HK-2 (cell line): ENCODE measurements at regions not wholly inside any gene's neighbourhood (a gene's known extent, or its start where the extent isn't known, plus 50 kb on each side); places are given as distances from the start of the nearest gene placed in this dataset.
"Not testable (repeated sequence)": the region's sequence is repeated elsewhere in the genome, so short reads cannot be mapped to it uniquely, and the experiment has no call there.

Experiments
- DNase-seq: peaks from one replicate; pipeline ENCODE4 v3.0.0-alpha.2; 2018; ENCODE audit not compliant: unreplicated experiment

DNA sequence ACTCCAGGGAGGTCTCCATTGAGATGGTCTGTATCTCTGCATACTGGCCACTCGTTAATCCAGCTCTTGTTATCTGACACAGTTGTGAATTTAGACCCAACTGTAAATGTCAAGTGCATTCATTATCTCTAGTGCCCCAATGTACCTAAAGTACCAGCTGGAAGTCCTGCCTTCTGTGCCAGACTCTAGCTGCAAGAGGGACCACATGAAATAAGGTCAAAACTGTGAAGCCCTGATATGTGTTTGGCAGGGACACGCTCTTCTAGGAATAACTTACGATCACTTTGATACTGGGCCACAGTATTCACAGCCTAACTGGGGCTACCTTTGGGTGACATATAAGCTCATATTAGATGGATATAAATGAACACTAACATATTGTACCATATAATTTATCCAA is 268.5 kb downstream of the LRIG3 start:
- no peak for DNase-seq

DNA sequence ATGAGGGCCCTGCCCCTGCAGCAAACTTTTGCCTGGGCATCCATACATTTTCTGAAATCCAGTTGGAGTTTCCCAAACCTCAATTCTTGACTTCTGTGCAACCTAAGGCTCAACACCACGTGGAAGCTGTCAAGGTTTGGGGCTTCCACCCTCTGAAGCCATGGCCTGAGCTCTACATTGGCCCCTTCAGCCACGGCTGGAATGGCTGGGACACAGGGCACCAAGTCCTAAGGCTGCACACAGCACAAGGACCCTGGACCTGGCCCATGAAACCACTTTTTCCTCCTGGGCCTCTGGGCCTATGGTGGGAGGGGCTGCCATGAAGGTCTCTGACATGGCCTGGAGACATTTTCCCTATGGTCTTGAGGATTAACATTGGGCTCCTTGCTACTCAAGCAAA is 266.3 kb downstream of the LRIG3 start:
- no peak for DNase-seq

DNA sequence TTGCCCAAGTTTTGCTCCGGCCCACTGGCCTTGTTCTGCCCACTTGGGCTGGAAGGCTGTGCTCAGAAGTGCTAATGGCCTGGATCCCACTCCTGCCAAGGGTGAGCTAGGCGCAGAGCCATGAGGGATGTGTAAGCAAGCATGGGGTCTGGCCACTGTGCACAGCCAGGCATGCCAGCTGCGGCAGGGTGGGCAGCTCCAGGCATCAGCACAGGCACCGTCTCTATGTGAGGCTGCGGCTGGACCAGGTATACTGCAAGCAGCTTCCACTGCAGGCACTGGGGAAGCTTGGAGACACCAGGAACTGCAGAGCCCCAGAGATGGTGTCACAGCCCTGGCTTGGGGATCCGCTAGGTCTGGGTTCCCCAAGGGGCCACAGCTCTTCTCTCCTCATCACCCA is 264.9 kb downstream of the LRIG3 start:
- DNase-seq, result no peak

DNA sequence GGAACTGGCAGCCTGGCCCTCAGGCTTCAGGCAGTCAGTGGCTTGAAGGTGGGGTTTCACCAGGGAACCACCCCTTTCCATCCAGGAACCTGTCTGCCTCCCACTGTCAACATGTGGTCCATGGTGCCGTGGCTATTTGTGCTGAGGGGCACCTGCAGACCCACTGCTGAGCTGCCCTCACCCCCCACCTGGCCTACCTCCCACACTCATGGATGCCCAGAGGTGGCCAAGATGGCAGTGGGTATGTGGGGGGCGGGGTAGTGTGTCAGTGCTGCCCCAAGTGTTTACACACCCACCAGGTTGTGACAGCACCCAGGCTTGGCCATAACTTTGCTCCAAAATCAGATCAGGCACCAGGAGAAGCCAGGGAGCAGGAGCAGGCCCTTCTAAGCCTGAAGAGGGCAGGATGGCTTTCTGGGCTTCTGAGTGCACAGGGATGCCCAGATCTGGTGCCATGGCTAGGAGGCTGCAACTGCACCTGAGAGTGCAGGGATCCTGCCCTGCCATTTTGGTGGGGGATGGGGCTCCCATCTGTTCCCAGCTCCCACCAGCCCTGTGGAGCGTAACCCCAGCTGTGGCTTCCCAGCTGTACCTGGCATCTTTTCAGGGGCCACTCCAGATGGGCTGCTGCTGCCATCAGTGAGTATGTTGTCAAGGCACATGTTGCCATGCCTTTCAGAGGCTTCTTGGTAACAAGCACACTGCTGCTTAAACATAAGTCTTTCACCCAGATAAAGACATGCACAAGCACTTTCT is 263.9 kb downstream of the LRIG3 start:
- DNase-seq, result no peak

DNA sequence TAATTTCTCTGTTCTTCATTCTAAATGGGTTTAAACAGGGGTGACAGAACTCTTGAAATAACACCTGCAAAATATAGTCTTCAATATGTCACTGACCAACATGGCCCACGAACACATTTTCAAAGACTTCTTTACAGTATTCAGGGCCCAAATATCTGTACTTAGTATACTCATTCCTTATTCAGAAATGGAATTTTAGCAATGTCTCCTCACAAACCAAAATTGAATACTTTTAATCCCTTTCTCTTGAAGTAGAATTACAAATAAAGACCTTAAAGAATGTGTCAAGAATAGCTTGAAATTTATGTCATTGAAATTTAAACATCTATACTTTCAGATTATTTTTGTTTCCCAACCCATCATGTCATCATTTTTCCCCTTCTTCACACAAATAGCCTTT is 263.1 kb downstream of the LRIG3 start:
- no peak for DNase-seq

DNA sequence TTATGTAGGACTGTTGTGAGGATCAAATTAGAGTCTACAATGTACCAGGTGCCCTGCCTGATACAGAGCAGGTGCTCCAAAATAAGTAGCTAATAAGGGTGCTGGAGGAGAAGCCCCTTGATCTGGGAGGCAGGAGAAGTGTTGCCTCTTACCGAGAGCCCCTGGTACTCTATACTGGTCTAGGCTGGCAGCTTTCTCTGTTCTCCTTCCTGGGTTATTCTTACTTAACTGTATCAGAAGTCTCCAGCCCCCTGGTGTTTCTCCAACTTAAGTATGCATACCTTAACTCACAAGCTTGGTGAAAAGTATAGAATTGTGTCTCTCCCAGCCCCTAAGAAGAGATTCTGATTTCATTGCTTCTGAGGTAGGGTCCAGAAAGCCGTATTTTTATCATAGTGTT is 254.9 kb downstream of the LRIG3 start:
- DNase-seq, result no peak

DNA sequence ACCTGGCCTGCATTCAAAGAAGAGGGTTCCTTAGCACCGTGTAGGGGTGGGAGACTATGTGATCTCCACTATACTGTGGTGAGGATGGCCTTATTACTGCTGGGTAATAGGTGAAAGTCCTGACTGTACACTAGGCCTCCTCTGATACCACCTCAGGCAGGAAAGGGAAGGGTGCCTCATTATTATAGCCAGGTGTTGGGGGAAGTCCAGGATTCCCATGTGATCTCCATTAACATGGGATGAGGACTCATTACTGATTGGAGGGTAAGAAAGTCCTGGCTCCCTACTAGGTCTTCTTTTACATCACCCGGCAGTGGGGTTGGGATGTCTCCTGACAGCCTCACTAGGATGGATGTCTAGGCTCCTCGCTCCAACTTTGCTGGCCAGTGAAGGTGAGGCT is 252.1 kb downstream of the LRIG3 start:
- no peak for DNase-seq

DNA sequence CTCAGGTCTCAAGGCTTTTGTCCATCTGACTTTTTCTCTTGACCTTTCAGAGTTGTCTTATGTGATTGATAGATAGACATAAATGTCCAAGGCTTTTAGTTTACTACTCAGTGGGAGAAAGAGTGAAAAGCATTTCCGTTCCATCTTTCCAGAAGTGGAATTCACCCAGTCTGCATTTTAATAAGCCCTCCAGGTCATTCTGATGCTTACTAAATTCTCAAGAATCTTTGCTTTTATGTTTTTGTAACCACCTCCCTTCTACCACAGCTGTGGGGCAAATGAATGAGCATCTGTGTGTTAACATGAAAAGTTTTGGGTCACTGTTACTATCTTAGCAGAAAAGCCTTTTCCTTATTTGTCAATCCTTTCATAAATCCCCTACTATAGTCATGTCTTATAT is 251.4 kb downstream of the LRIG3 start:
- no peak for DNase-seq

DNA sequence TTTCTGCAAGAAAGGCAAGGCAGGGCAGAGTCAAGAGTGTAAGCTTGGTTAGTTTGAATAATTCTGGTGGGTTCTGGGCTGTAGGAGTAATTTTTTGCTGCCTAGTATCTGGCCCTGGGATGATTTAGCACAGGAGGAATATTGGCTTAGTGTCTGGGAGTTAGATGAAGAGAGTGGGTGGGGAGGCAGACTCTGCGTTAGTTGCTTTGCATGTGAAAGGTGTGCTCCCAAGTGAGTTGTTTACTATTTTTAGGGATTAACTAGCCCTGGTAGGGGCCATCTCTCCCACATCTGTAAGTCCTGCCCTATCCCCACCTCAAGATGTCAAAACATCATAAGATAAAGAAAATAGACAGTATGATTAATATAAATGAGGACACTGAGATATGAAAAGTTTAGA is 249.7 kb downstream of the LRIG3 start:
- DNase-seq, result no peak

DNA sequence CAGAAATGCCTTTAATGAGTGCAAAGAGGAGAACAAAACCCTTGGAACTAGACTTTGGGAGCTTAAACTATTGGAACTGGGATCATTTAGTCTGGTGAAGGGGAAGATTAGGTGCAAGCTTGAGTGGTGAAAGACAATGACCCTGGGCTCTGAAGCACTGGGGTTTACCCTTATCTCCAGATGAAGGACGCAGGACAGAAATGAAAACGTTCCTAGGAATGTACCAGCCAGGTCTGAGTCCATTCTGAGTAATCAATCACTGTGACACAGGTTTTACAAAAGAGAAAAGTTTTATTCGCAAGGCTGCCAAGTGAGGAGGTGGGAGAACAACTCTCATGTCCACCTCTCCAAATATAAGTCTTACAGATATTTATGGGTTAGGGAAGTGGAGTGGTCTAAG is 249.1 kb downstream of the LRIG3 start:
- DNase-seq, result no peak

DNA sequence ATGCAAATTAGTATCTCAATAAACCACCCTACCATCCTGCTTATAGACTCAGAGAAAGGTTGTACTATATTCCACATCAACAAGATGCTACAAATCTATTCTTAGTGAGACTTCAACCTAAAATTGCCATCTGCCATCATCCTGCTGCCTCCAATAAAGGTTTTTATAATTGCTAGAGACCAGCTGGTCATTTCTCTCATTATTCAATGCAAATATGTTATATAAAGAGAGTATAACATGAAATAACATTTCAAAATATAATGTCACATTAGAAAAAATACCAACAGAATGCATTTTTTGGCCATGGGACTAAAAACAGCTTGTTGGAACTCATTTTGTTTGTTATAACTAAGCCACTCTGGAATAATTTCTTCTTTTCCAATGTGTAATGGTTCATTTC is 247.3 kb downstream of the LRIG3 start:
- DNase-seq, result no peak

DNA sequence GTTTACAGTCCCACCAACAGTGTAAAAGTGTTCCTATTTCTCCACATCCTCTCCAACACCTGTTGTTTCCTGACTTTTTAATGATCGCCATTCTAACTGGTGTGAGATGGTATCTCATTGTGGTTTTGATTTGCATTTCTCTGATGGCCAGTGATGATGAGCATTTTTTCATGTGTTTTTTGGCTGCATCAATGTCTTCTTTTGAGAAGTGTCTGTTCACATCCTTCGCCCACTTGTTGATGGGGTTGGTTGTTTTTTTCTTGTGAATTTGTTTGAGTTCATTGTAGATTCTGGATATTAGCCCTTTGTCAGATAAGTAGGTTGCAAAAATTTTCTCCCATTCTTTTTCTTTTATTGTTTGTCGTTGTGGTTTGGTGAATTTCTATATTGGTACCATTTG is 242.5 kb downstream of the LRIG3 start:
- DNase-seq, result not testable (repeated sequence)

DNA sequence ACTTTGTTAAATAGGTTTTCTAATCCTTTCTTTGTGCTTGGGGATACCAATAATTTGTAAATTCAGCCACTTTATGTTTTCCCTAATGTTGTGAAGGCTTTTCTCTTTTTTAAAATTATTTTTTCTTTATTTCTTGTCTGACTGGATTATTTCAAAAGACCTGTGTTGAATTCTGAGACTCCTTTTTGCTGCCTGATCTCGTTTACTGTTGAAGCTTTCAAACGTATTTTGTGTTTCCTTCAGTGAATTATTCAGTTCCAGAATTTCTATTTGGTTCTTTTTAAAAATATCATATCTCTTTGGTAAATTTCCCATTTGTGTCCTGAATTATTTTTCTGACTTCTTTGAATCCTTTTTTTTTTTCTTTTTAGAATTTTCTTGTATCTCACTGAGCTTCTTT is 241.6 kb downstream of the LRIG3 start:
- DNase-seq, result no peak

DNA sequence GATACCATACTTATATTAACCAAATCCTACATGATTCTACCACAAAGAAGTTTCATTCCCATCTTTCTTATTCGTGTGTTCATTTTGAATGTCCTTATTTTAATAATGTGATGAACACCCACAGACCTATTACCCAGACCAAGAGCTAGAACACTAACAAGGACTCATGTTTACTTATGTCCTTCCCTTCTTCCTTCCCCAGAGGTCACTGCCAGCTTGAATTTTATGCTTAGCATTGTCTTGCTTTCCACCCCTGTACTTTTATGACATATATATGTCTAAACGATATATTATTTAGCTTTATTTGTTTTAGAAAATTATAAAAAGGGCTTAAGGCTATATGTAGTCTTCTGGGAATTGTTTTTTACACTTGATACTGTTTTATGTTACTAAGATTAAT is 238.6 kb downstream of the LRIG3 start:
- no peak for DNase-seq

DNA sequence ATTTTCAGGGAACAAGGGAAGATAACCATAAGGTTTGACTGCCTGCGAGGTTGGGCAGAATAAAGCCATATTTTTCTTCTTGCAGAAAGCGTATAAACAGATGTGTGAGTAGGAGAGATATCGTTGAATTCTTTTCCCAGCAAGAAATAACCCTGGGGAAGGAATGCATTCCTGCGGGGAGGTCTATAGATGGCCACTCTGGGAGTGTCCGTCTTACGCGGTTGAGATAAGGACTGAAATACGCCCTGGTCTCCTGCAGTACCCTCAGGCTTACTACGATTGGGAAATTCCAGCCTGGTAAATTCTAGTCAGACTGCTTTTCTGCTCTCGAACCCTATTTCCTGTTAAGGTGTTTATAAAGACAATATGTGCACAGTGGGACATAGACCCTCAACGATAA is 225.0 kb downstream of the LRIG3 start:
- no peak for DNase-seq

DNA sequence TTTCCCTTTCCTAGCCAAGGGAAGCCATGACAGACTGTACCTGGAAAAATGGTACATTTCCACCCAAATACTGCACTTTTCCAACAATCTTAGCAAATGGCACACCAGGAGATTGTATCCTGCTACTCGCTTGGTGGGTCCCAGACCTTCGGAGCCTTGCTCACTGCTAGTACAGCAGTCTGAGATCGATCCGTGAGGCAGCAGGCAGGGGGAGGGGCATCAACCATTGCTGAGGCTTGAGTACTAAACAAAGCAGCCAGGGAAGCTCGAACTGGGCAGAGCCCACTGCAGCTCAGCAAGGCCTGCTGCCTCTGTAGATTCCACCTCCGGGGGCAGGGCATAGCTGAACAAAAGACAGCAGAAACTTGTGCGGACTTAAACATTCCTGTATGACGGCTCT is 218.8 kb downstream of the LRIG3 start:
- DNase-seq, result no peak

DNA sequence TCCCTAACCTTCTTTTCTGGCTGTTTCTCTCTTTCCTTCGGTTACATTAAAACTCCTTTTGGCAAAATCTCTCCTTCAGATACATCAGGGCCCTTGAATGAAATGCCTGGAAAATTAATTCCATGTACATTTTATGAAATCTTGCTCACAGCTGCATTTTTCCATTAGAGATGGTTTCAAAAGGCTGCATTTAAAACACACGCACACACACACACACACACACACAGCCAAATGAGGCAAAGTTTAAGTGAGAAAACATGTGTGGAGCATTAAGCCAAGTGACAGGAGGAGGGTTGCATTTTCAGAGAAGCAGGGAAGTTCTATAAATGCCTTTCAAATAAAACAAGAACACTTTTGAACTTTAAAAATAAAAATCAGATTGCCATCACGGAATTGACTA is 216.4 kb downstream of the LRIG3 start:
- DNase-seq, result no peak

DNA sequence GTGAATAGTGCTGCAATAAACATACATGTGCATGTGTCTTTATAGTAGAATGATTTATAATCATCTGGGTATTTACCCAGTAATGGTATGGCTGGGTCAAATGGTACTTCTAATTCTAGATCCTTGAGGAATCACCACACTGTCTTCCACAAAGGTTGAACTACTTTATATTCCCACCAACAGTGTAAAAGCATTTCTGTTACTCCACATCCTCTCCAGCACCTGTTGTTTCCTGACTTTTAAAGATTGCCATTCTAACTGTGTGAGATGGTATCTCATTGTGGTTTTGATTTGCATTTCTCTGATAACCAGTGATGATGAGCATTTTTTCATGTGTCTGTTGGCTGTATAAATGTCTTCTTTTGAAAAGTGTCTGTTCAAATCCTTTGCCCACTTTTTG is 215.5 kb downstream of the LRIG3 start:
- DNase-seq, result not testable (repeated sequence)

DNA sequence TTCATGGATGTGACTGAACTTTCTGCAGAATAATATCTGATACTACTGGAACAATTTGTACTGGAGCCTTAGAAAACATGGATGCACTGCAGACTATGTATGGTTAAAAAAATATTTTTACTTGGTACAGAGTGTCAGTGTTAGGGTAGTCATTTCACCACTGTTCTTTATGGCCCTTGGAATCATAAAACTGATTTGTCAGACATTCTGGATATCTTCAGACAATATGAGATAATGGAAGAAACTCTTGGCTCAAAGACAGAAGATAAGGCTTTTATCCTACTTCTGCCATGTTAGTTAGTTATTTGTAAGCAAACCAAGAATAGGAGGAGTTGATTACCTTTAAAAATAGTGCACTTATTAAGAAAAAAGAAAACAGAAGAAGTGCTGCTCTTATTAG is 209.4 kb downstream of the LRIG3 start:
- DNase-seq, result no peak

DNA sequence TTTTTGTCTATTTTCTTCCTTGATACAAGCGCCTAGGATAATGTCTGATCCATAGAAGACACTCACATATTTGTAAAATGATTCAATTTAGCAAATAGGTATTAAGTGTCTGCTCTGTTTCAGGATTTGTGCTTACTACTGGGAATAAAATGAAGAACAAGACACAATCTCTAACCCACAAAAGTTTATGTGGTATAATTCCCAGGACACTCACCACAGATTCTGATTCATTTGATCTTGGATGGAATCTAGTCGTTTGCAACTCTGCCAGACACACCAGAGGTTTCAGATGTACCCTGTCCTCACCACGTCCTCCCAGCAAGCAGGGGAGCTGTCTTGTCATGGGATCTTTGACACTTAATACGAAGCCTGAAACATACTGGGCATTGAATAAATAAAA is 208.3 kb downstream of the LRIG3 start:
- no peak for DNase-seq

DNA sequence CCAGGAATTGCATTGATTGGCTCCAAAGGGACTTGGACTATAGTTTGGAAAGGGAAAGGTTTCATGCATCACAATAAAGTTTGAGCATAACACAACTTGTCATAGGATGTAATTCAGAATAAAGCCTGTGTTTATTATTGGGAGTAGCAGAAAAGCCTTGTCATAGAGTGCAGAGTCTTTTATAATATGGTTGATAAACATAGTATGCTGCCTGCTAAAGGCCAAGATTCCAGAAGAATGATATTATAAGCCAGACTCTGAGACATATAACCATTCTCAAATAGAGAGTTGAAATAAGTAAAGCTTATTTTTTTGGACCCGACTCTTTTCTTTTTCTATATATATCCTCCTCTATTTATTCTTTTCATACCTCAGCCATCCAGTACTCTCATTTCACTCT is 207.3 kb downstream of the LRIG3 start:
- DNase-seq, result no peak

DNA sequence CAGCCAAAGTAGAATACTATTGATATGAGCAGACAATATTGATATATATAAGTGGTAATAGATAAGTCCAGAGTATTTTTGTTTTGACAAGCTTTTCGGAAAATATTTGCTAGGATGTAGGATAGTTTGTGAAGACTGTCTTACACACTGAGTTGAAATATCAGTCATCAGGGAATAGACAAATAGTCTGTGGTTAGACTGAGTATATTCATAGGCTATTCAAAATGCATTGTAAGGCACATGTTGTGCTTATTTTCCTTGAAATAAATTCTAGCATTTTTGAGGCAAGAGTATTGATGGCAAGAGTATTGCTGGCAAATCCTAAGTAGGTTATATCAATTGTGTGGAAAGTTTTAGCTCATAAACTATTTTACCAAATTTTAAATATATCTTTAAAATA is 201.1 kb downstream of the LRIG3 start:
- DNase-seq, result no peak

DNA sequence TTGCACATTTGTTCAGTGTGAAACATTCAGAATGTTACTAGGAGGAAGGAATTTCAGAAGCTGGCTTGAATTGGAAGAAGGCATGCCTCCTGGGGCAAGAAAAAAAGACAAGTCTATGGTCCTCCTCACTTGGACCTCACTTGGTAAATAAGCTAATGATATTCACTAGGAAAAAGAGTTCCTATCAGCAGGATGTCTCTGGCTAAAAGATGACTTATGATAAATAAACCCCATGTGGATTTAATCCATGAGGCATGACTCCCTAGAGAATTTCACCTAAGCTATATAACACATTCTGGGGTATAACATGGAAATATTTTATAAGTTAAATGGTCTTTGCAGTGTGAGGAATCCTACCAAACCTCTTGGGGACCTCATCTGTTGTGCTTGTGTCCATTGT is 199.9 kb downstream of the LRIG3 start:
- DNase-seq, result no peak

DNA sequence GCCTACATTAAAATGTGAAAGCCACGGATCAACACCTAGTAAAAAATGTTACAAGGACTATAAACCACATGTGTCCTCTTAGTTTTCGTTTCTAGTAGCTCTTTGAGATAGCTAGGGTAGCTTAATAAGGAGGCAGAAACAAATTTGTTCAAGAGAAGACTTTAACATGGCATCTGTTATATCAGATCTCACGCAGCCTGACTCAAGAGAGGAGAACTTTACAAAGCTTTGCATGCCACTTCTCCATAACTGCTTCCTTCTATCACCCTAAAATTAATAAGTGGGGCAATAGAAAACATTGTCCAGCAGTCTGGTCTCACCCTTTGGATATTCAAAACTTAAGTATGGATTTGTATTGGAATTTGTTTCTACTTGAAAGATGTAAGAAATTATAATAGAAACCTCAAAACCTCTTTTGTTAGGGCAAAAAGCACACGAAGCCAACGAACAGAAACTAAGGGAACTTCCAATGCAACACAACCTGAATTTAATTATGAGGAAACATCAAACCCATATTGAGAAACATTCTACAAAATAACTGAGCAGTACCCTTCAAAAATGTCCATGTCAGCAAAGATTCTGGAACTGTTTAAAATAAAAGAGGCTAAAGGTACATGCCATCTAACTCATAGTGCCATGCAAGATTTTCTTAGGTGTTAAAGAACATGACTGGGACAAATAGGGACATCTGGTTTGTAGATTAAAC is 194.8 kb downstream of the LRIG3 start:
- no peak for DNase-seq
